SHP77 treated with DMSO at 0.1 percent for 48 hours (cell line): ENCODE measurements at regions not wholly inside any gene's neighbourhood (a gene's known extent, or its start where the extent isn't known, plus 50 kb on each side); places are given as distances from the start of the nearest gene placed in this dataset.

Experiments
- DNase-seq: peaks from one replicate; lab custom pipeline; 2025; lab: John Stamatoyannopoulos, UW

GRCh38 chr12:61610143-61610542 is 650.1 kb upstream of the USP15 start:
- no peak for DNase-seq

- no peak for DNase-seq
Observed at GRCh38 chr12:61629702-61630101, 630.5 kb upstream of the USP15 start.

- DNase-seq, result no peak
Observed at GRCh38 chr12:61646639-61647038, 613.6 kb upstream of the USP15 start.

DNA sequence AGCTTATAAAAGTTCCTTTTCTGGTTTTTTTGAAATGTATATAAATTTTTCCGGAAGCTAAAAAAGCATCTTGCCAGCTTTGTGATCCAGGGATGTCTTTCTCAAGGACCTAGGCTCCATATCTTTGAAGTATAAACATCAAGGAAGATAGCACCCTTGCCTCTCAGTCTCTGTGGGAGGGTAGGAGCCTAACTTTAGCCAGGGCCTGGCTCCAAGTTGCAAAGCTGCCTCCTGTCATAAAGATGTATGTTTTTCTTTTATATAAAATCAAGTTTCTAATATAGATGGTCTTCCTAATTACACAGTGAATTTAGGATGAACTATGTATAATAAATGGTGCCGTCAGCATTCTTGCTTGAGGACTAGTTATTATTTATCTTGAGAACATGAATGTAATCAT is 612.6 kb upstream of the USP15 start:
- no peak for DNase-seq

GRCh38 chr12:61652265-61652664 is 607.9 kb upstream of the USP15 start:
- DNase-seq, result no peak

- DNase-seq, result peak; percentile 31
Observed at GRCh38 chr12:61654698-61655097, 605.5 kb upstream of the USP15 start.

- DNase-seq, result no peak
Observed at GRCh38 chr12:61655241-61655640, 605.0 kb upstream of the USP15 start.

DNA sequence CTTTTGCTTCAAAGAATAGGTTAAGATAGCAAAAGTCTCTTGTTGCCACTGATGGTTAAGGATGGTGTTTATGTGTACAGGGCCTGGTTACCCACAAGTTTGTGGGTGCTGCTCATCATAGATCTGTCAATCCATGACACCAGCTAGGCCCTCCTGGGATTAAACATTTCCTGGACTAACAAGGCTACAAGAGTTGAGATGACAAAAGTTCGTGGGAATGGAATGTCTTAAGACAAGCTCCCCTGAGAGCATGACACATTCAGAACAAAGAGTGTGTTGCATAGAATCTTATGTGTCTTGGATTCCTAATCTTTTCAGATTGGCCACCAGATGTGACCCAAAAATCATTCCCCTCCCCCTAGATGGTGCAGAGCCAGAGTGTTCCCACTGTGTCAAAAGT is 592.5 kb upstream of the USP15 start:
- DNase-seq, result no peak

DNA sequence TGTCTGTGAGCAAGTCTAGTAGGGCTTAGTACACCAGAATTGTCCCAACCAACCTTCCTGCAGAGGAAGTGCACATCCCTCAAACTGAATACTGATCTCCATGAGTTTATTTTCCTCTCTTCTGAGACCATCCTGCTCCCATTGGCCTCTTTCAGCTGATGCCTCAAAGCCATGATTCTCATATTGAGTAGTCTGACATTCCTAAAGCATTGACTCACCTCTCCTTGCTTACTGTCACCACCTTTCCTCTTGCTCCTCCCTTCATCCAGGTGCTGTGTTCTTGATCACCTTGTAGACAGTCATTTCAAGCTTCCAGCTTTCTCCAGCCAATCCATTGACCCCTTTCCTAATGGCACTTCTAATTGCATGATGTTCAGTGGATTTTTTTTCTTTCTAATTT is 583.7 kb upstream of the USP15 start:
- DNase-seq, result no peak

GRCh38 chr12:61687407-61687806 is 572.8 kb upstream of the USP15 start:
- no peak for DNase-seq

GRCh38 chr12:61694214-61694613 is 566.0 kb upstream of the USP15 start:
- no peak for DNase-seq

DNA sequence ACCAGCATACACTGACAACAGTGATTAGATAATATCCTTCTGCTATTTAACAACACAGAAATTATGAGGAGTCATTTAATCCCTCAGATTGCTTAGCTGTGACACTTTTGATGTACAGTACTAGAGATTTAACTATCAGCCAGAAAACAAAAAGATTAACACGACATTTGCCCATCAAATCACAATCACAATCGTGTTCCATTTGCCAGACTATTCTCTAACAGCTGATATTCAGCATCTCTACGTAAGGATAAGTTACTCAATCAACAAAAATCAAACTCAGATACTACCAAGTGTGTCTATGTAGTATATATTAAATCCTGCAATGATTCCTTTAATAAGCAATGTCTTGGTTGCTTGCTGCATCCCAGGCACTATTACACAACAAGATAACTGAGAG is 558.7 kb upstream of the USP15 start:
- no peak for DNase-seq

- no peak for DNase-seq
Observed at GRCh38 chr12:61706783-61707182, 553.4 kb upstream of the USP15 start.

DNA sequence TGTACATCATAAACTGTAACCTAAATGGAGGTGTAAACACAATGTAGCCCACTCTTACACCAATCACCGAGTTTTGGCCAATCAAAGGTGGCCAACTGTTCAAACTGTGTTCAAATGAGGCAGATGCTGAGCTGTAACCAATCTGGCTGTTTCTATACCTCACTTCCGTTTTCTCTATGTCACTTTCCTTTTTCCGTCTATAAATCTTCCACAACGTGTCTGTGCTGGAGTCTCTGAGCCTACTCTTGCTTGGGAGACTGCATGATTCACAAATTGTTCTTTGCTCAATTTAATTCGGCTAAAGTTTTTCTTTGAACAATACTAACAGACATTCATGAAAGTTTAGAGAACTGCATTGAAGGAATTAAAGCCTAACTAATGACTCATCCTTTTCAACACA is 547.1 kb upstream of the USP15 start:
- no peak for DNase-seq

- DNase-seq, result no peak
Observed at GRCh38 chr12:61717986-61718385, 542.2 kb upstream of the USP15 start.

DNA sequence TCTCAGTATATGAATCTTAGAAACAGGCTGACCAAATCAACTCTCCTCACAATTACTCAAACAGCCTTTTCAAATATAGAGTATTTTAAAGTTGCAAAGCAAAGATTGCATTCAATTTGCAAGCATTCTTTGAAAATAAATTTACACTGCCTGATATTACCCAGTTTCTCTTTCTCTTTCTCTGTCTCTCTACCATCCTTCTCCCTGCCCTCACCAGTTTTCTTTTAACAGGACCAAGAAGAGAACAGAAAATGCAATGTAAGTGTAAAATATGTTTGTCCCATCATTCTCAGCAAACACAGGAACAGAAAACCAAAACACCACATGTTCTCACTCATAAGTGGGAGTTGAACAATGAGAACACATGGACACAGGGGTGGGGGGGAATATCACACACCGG is 520.3 kb upstream of the USP15 start:
- DNase-seq, result no peak

- DNase-seq, result no peak
Observed at GRCh38 chr12:61750604-61751003, 509.6 kb upstream of the USP15 start.

- no peak for DNase-seq
Observed at GRCh38 chr12:61754214-61754613, 506.0 kb upstream of the USP15 start.

DNA sequence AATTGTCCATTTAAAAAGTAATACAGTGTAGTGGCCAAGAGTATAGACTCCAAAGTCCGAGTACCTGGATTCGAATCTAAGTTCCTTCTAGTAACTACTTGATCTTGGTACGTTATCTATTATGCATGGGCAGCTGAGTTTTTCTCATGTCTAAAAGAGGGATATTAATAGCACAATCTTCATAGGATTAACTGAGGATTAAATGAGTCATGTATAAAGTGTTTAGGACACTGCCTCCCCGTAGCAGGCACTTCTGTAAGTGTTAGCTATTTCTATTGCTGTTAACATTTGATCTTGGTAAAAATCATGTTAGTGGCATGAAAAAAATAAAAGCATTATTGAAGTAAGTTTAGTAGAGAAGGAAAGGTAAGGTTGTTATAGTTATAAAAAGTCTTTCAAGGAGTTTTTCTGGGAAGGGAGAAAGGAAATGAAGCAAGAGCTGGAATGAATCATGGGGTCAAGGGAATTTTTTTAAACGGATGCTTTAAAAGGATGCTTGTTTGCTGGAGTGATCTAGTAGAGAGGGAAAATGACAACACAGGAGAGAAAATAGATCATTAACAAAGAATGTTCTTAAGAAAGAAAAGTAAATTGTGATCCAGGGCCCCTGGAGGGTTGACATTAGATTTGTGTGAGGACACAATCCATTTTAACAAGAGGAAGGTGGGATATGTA is 502.2 kb upstream of the USP15 start:
- DNase-seq, result no peak

DNA sequence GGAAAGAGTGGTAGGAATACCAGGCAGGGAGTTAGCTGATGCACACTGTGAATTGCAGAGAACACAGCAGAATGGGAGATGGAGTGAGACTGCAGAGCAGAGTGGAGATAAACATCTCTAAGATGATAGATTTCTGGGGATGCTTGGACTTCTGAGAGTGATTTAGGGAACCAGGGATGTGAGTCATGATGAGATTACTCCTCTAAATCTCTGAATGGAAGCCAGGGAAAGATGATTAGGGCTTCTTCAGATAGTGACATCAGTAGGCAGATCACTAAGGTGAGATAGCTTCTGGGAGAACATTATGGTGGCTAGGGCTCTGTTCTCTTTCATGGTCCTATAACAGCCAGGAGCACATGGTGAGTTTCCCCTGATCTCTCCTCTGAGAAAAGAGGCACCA is 501.5 kb upstream of the USP15 start:
- DNase-seq, result no peak

DNA sequence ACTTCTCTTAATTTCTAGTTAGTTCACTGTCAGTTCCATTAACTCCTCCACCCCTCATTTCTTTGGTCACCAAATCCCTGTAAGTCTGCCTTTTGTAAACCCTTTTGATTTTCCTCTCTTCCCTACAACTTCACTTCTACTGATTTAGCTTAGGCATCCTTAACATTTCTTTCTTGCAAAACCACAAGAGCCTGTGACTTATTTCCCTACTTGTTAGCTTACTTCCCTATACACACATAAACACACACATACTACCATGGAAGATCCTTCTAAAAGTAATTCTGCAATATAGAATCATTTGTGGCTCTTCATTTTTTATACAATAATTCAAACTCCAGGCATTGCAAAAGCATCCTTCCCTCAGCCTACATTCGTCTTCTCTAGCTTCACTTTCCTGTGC is 494.3 kb upstream of the USP15 start:
- no peak for DNase-seq

DNA sequence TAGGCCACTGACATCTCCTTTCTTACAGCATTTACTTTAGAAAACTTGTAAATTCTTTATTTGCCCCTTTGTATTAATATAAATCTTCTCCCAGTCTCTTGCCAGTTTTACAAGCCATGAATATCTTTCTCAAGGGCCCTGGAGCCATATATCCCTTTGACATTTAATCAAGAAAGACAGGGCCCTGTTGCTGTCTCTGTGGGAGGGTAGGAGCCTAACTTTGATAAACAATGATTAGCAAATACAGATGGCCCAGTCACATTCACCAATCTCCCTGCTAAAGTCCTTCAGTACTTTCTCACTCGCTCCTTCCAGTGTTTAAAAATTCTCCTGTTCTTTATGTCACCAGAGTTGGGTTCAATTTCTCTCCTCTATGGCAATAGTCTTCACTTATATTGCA is 479.8 kb upstream of the USP15 start:
- DNase-seq, result no peak

DNA sequence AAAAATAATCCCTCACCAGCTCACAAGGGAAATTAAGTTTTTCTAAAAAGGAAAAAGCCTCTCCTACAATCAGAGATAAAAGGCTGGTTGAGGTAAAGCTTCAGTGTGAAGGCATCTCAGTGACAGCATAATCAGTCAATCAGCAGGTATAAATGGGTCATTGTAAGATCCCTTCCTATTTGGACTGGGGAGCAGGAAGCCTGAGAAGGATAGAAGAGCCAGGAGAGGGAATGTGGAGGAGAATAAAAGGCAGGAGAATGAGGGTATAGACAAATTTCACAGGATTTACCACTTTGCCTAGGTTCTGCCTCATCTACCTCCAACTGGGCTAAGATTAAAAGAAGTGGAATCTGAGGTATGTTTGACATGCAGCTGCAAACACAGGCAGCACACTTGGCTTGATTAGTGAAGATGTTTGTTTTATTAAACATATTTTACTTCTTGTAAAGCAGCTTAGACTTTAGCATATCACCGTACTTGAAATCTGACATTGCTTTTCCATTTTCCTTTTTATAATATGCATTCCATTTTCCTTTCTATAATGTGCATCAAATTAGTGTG is 479.1 kb upstream of the USP15 start:
- no peak for DNase-seq

DNA sequence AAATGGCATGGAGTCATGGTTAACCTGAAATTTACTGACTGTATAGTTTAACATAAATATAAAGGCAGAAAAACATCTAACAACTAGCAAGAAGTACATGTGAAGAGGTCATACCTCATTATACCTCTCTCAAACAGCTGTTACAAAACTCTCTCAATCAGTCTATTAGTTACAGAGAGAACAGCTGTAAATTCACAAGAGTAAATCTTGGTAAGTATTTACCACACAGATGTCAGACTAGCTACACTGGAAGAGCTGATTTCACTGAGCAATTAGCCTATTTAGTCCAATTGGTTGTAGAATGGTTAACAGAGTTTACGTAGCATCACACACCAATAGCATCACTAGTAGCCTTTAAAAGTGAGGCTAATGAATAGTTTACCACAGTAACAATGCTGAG is 463.4 kb upstream of the USP15 start:
- DNase-seq, result no peak
